ENCODE measurements at regions not wholly inside any gene's neighbourhood (a gene's known extent, or its start where the extent isn't known, plus 50 kb on each side); places are given as distances from the start of the nearest gene placed in this dataset.

- Histone ChIP-seq H4K5ac (ENCODE audit: insufficient read length, low read depth, low read length) (no peak overlapping the region), H4K8ac (replicated peaks; ENCODE audit: insufficient read length, low read depth, low read length) (no peak overlapping the region), H3T11ph (ENCODE audit: low read length) (no peak overlapping the region), H3K4me2 (ENCODE audit: insufficient read depth, insufficient read length, low read length) (no peak overlapping the region), H3K27me3 (ENCODE audit: insufficient read depth, low read length) (no peaks in the 10 kb centered on the region), H3K23me2 (ENCODE audit: insufficient read length, low read depth, low read length, poor library complexity, severe bottlenecking) (no peaks in the 10 kb centered on the region), H3K23ac (ENCODE audit: insufficient read length, low read depth, low read length) (no peak overlapping the region), H4K91ac (ENCODE audit: insufficient read length, low read depth, low read length) (no peak overlapping the region), H2BK15ac (ENCODE audit: low read depth, low read length) (no peak overlapping the region), H3K9ac (ENCODE audit: extremely low read depth, insufficient read length, low read length) (no peak overlapping the region), H2AK5ac (ENCODE audit: insufficient read length, low read length) (no peak overlapping the region), H2AFZ (ENCODE audit: low read length) (no peak overlapping the region), H2BK120ac (ENCODE audit: low read depth, low read length, poor library complexity, severe bottlenecking) (no peak overlapping the region), H2BK20ac (ENCODE audit: low read depth, low read length, poor library complexity, severe bottlenecking) (no peak overlapping the region), H3K4me1 (ENCODE audit: insufficient read depth, low read length) (no peaks in the 10 kb centered on the region), H3K27ac (ENCODE audit: insufficient read length, low read depth, low read length) (no peak overlapping the region), H3K18ac (ENCODE audit: insufficient read length, low read depth, low read length) (no peak overlapping the region), H4K20me1 (ENCODE audit: control insufficient read depth, insufficient read depth, insufficient read length) (no peaks in the 10 kb centered on the region), H3K9me3 (ENCODE audit: control insufficient read depth, low read depth, low read length) (no peaks in the 10 kb centered on the region), H3K56ac (ENCODE audit: insufficient read length, low read depth, low read length) (no peak overlapping the region), H3K4ac (ENCODE audit: low read depth, low read length) (no peak overlapping the region), H3K14ac (ENCODE audit: insufficient read depth, low read length) (no peak overlapping the region), H2BK12ac (ENCODE audit: insufficient read length, low read depth, low read length) (no peak overlapping the region), H3K79me2 (ENCODE audit: insufficient read depth, low read length) (no peaks in the 10 kb centered on the region), H2BK5ac (ENCODE audit: insufficient read length, low read length) (no peak overlapping the region), H3K79me1 (ENCODE audit: insufficient read depth, low read depth, low read length, poor library complexity, severe bottlenecking) (no peaks in the 10 kb centered on the region)
- Mint-ChIP-seq H3K27ac (no peak overlapping the region), H3K27me3 (ENCODE audit: low read depth) (no peaks in the 10 kb centered on the region), H3K36me3 (ENCODE audit: insufficient read depth in 1 of 3, low read depth in 3 of 3) (no peaks in the 10 kb centered on the region), H3K4me1 (peaks cover 4 to 7% of the 10 kb centered on the region in 2 experiments; a peak in 3 of 4 replicates), H3K9me3 (peaks cover 0 to under 1% of the 10 kb centered on the region in 2 experiments; a peak in 2 of 5 replicates), H3K4me3 (no peak overlapping the region)
- TF ChIP-seq CTCF (conservative IDR thresholded peaks at IDR 0.05), result no peak
- no peak for DNase-seq
- no CpG with 5 or more reads among the region's 1 CpG for WGBS (ENCODE audit: extremely low coverage, insufficient read length, low lambda C conversion rate)
Observed at GRCh38 chr3:157872902-157873301, 233.3 kb downstream of the SHOX2 start.

Data from H9 (cell line).